Fibroblast of upper back skin (primary cell): ENCODE measurements at regions not wholly inside any gene's neighbourhood (a gene's known extent, or its start where the extent isn't known, plus 50 kb on each side); places are given as distances from the start of the nearest gene placed in this dataset.

ENCODE experiments used
- DNase-seq: peaks from one replicate; pipeline ENCODE4 v3.0.0-alpha.2; 2013

DNA sequence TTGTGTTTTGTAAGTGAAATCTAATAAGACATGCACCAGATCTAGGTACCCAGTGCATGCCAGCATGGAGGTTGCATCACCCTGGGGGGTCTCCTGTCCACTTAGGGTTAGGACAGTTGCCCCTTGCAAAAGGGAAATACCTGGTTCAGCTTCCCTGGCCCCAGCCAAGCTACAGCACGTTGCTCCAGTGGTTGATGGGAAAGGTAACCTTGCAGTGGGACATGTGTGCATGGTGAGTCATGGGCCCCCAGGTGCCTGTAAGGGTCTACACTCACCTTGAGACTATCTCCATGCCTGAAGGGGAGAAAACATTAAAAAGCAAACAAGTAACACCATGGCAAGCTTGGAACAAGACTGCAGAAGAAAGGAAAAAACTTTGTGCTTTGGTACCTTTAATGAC lies 143.9 kb downstream of the LSM5 start:
- no peak for DNase-seq

DNA sequence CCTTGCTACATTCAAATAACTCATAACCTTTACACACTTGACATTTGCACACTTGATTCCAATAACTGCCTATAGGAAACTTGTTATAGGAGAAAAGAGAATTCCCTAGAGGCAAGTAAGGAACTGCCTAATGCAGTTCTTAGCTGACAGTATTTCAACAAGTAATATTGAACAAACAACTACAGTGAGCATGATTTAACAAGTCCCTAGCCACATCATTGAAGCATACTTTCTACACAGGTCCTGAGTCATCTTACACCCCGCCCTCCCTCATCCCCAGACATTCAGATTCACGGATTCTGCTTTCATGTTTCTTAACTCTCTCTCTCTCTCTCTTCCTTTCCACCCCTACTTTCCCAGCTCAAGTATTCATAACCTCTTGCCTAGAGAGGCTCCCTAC lies 153.5 kb downstream of the LSM5 start:
- no peak for DNase-seq

DNA sequence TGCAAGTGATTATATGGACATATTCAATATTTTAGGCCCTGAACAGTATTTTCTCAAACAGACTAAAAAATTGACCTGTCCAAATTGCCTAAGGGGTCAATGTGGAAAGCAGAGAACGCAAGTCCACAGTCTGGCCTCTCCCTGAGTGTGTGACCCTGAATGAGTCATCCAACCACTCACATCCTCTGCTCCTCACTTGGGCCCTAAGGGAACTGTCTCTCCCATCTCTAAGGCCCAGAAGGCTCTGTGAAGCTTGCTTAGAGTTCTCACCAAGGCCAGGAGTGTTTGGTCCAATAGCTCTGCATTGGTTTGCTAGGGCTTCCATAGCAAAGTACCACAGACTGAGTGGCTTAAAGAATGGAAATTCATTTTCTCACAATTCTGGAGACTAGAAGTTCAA lies 155.1 kb downstream of the LSM5 start:
- no peak for DNase-seq

DNA sequence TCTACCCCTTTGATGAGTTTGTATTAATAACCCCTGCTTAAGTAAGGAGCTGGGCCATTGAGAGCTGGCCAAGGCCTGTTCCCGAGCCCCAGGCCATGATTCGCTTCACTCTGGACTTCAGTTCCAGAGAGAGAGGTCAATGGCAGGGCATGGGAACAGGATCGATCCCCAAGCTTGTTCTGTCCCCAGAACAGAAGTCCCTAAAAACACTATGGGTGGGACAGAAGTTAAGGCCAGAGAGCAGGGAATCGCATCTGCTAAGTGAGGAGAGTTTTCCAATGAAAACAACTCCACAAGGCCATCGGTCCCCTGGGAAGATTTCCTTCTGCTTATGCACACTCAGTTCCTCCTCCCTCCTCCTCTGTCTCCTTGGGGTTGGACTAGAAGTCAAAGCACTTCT lies 159.6 kb downstream of the LSM5 start:
- no peak for DNase-seq

DNA sequence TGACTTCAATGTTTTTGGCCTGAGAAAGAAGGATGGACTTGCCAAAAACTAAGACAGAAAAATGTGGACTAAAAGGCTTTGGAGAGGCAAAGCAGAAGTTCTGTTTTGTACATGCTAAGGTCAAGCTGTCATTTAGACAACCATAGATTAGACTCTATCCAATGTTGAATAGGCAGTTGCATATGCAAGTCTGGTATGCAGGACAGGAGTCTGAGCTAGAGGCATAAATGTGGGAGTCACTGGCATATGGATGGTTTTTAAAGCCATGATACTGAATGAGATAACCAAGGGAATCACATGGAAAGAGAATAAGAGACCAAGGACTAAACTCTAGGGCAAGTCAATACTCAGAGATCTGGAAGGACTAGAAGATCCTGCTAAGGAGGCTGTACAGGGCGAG lies 164.1 kb downstream of the LSM5 start:
- no peak for DNase-seq

DNA sequence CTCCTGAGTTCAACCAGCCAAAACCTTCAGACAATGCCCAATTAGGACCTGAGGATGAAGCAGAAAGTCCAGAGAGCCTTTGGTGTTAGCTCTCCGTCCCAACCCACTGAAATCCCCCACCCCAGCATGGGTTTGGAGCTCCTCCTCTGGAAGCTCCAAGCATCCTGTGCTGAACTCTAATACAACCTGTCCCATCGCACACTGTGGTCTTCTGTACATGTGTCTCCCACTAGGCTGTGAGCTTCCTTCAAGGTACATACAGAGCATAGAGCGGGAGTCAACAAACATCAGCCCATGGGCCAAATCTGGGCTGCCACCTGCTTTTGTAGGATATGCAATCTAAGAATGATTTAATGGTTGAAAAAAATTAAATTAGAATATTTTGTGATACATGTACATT lies 166.5 kb downstream of the LSM5 start:
- no peak for DNase-seq

DNA sequence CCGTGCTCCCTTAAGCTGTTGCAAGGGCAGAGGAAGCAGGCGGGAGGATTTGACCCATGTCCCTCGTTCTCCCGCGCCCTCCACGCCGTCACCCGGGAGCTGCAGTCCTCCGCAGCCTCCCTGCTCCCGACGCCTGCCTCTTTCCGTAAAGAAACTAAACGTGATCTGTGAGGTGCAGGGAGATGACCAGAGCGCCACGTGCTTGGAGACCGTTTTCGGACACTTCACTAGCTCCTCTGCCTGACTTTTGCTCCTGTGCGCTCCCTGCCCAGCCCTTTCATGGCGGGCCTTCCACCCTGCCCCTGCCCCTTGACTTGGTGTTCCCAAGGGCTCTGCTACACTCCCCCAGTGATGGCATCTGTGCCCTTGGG lies 171.2 kb downstream of the LSM5 start:
- no peak for DNase-seq

DNA sequence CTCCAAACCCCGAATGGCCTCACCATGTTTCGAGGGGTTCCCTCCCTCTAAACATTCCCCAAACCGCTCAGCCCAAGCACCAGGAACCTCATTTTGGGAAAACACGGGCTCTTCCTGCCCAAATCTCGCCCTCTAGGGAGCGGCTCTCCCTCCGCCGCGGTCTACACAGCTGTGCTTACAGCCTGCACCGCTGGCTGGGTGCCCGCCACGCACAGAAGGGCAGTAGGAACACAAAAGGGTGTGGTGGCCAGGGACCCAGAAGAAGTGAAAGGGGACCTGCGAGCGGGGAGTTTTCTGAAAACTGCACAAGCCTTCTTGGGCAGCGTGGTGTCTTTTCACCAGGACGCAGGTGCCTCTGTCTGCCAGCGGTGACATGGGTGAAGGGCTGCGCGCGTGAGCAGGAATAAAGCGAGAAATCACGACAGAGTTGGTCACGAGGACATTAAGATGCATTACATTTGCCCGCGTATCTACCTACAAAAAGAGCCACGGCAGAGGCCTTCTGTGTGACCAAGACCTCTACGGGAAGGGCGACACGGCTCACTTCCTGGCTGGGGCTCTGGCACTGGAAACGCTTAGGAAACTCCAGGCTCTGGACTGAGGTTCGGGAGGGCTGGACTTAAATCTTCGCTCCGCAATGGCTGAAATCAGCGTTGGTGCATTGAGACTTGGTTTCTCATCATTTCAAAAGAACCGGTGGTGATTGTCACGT lies 171.7 kb downstream of the LSM5 start:
- DNase-seq, result no peak

DNA sequence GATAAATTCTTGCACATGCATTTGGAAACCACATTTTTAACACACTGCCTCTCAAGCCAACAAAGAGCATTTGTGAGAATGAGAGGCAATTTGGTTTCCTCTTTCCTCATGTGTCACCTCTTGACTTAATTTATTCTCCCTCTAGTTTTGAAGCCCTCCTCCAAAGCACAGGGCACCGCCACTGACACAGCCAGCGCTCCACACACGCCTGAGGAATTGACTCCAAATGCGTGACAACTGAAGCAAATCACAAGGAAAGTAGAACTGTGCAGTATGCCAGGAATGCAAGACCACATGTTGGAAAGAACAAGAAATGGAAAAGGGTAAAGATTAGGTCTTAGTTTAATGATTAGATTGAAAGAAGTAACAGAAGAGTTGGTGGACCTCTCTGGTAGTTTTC lies 173.3 kb downstream of the LSM5 start:
- no peak for DNase-seq

DNA sequence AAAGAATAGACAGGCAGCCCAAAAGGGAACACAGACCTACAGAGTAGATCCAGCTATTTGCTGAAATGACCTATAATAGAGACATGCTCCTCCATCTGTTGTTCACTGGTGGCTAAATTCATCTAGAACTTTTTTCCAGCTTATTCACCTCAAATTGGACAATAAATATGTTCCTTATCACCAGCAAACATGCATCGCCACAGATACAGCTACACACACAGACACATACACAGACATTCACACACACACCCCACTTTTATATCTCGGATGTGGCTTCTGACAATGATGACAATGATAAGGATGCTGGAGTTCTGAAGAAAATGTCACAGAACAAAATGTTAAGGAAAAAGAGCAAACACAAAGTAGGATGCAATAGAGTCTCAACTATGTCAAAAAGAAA lies 175.4 kb downstream of the LSM5 start:
- DNase-seq, result no peak

DNA sequence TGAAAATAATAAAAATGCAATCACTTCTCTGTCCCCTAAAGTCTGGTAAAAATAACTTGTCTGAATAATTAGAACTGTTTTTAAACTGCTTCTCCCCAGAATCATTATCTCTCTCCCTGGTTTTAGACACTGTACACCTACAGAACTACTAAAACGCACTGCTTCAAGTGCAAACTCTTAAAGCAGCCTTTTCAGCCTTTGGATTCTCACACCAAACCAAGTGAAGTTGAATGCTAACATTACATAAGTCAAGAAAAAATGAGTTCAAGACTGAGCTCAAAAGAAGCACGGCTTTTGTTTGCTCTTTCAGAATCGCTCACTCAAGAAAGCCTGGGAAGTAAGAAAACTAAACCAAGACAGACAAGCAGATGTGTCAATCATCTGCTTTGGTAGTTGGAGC lies 188.8 kb downstream of the LSM5 start:
- DNase-seq, result no peak

DNA sequence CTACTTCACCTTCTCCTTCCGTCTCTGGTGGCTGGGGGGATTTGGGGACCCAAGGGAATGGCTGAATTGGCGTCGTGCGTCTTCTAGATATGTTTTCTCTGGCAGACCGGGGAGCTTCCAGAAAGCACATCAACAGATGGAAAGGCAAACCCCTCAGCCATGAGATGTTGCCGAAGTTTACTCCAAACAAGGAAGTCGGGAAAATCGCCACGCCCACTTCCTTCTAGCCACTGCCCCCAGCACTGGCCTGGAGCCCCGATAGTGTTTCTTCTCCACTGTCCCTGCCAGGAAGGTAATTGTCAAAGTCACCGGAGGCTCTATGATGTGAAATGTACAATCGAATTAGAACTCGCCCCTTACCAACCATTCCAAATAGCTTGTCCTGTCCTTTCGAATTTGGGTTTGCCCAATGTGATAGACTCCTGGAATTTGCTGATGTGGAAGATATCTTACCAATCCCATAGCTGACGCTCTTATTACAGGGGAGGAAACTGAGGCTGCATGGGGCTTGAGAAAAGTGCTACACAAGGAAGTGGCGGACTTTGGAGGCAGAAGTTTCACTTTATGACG lies 191.0 kb downstream of the LSM5 start:
- no peak for DNase-seq

DNA sequence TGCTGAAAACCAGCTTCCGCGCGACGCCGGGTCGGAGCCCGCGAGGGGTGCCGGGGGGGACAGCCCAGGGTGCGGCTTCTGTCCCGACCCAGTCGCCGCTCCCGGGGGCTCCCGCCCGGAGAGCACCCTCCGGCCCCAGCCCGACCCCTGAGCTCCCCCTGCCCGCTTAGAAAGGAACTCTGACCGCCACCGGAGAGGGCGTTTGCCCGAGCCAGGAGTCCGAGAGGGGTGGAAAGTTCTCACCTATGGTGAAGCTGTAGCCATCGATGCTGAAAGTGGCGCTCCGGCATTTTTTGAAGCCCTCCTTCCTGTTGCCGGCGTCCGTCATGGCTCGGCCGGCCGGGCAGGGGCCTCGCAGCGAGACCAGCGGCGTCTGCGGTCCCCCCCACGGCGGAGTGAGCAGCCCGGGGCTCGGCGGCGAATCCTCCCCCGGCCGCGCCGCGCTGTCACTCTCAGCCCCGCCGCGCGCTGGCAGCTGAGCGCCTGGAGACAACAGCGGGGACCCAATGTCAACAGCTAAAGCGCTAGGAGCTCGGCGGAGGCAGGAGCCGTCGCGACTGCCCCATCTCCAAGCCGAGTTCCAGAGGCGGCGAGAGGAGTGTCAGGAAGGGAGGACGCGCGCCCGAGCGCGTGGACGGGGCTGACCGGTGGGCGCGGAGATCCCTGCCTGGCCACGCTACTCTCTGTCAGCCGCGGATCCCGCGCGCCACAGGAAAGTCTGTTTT lies 191.6 kb downstream of the LSM5 start:
- DNase-seq, result no peak

DNA sequence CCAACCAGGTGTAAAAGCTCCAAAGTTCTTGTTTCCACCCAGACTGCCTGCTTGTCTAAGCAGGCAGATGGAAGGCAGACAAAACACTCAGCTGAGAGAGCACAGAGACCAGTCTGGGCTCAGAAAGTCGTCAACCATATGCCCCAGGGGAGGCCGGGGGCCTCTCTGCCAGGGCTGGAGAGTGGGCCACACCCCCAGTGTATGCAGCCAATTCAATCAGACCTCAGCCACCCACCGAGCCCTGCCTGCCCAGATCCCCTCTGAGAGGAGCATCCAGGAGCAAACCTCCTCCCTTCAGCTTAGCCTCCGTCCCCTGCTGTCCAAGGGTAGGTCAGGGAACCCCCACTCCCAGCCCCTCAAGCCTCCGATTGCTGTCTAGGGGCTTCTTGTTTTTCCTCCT lies 196.3 kb downstream of the LSM5 start:
- no peak for DNase-seq

DNA sequence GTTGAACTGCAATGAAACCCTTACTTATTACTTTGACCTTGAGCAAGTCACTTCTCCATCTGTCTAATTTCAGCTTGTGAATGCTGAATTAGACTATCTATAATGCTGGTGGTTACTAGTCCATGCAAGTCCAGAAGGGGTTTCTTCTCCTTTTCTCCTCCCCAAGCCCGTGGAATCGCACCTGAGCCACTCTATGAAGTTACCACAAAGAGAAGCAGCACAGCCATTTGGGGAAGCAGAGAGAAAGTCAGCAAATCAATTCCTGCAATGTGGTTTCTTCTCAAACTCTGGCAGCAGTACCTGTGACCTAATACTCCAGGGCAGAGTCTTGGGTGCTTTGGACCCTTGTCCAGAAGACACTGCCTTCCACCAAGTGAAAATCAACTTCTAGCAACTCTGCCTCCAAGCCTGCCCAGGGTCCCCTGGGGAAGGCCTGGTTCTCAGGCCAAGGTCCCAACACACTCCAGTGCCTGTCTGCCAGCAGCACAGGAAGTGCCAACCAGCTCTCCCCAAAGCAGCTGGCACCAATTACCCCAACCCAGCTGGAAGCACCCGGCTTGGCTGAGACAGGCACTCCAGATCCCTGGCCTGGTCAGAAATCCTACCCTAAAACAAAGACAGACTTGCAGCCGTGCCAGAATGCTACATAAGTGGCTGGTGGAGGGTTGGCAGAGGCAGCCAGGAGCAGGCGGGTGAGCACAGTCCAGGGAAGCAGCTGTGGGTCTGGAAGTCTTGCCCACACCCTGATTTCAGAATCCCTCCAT lies 200.3 kb downstream of the LSM5 start:
- DNase-seq, result no peak

DNA sequence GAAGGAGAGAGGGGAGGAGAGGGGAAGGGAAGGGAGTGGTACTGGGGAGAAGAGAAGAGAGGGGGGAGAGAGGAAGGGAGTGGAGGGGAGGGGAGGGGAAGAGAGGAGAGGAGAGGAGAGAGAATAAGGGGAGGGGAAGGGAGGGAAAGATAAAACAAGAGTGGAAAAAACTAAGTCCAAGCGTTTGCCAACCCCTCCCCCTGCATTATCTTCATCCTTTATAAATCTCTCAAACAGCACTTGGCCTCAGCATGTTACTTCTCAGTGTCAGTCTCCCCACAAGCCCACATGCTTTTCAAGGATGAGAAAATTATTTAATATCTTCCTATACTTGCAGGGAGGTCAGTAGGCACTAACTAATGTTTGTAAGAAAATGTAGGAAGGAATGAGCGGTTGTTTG lies 204.5 kb downstream of the LSM5 start:
- no peak for DNase-seq

DNA sequence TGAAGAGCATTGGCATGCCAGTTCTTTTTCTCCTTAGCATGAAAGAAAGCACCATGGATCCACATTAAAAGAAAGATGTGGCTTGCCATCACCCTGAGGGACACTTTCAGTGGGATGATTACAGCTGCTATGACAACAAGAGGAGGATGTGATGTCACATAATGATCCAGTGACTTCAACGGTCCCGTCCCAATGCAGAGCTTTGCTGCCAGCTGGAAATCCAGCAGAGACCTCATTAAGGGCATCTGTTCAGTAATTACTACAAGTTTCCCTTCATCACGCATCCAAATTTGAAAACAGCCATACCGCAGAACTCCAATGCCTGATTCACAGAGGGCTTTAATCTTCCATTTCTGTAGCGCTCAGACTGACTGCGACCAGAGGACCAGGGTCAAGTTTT lies 206.6 kb downstream of the LSM5 start:
- no peak for DNase-seq

DNA sequence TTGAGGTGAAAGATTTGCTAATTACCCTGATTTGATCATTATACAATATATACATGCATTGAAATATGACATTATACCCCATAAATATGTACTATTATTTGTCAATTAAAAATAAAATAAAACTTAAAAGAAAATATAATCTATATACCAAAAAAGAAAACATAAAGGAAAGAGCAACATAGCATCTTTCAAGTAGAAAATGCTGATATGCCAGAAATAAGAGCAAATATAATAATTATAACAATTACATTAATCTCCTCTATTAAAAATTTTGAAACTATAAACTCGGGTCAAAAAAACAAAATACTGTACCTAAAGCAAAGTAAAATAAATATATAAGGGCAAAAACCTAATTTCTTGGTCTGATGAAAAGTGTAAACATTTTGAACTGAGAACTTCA lies 209.3 kb upstream of the PDE1C start:
- DNase-seq, result no peak

DNA sequence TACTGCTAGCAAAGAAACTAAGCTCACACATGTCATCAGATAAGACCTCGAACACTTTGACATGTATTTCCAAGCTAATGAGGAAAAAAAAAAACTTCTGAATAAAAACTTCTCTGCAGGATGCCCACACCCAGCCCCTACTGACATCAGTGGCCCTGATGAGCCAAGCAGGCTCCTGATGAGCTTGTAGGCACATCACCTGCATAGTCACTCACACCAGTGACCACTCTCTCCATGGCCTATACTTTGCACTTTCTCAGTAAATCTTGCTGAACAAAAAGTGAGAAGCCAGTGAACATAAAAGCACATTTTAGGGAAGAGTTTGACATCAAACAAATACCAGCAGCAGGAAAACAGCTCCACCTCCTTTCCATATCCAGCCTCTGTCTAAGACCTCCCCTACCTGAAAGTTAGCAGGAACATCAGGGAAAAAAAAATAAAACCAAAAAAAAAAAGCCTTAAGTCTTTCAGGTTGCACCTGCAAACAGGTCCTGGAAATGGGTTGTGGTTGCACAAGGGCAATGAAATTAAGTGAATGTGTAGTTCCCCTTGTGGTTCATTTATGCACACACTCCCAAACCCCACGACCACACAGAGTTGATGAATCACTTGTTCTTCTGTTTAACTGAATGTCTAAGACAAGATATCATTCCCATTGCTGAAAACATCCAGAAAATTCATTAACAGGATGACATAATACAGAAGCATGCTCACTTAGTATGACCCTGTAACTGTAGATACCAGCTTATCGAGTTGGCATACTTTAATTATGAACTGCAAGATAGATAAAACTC lies 205.2 kb upstream of the PDE1C start:
- DNase-seq, result no peak

DNA sequence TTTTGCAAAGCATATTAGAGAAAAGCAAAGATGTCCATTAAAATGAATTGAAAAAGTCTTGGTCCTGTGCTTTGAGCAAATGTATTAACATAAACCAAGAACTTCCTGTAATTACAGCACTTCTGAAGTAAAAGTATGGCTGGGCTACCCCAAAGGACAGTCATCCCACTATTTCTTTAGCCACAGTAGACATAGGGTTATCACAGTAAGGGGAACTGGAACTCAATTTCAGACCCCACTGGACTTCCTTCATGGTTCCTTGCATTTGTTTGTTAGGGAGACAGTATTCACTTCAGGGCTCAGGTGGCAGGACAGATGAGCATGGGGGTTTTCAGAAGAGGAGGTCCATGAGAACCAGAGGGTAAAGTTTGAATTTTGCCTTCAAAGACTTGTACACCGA lies 203.1 kb upstream of the PDE1C start:
- no peak for DNase-seq

DNA sequence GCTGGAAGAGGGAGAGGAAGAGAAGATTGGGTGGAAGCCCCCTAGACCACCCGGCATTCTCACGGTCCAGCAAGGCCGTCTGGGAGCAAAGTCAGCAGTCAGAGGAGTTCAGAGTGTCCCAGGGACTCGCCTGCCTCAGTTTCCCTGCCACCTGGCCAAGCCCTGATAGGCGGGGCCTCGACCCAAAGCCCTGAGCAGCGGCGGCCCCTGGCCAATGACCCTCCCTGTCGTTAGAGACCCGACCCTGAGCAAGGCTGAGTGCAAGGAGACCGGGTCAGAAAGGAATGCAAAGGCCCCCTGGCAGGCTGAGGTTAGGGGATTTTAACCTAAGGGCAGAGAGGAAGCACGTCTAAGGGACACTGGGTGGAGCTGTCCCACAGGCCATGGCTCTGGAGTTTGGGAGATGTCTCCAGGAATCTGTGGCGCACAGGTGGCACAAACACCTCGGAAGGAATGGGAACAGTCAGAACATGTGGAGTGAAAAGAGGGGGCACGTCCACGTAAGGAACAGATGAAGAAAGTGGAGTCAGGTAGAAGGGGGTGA lies 196.8 kb upstream of the PDE1C start:
- no peak for DNase-seq

DNA sequence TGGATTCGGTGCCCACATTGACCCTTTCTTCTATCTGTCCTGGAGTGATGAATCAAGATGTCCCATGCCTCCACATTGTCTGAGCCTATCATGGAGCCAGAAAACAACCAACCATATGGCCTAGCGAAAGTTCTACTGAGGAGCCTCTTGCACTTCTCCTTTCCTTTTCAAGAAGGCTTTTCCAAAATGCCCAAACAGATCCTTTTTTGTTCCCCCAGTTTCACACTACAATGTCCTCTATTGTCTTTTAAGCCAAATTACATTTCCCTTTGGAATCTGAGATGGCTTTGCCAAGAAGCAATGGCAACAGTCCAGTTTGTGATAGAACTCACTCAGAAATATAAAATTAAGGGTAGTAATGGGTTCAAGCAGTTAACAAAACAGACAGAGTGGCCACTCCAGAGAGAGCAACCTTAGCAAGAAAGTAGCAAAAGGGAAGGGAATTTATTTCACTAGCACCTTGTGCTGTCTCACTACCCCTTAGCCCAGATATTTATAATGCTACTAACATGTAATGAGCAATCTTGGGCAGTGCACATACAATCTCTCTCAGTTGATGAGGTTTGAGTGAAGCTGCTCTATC lies 194.6 kb upstream of the PDE1C start:
- no peak for DNase-seq
